ENCODE measurements at regions not wholly inside any gene's neighbourhood (a gene's known extent, or its start where the extent isn't known, plus 50 kb on each side); places are given as distances from the start of the nearest gene placed in this dataset.

DNA sequence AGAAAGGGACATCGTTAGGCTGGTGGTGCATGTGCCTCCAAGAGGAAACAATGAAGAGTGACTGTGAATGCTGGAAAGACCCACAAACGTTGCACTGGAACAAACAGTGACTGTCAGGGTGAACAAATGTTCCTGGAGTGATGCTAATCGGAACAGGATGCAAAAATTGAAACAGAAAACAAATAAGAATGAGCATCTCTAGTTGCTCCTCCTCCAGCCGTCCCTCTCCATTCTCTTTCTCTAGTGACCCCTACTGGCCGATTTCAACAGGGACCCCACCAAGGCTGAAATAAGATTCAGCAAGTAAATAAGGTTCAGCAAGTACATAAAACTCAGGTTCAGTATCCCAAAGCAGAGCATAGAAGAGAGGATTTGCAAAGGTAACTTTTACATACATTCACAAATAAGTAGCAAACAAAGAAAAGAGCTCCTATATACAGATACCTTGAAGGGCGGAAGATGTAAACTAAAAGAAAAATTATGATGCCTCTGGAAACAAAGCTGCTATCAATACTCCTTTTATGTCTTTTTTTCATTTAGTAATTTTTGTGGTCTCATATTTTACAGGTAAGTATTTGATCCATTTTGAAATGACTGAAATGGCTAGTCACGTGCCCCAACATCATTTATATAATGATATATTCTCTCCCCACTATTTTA is 836.1 kb upstream of the ADAMTS5 start:
- TF ChIP-seq CTCF (IDR thresholded peaks at IDR 0.05) (peak; percentile 48), POLR2AphosphoS5 (IDR thresholded peaks at IDR 0.05; ENCODE audit: low read depth, low read length) (no peak)
